HG02973 (cell line): ENCODE measurements at regions not wholly inside any gene's neighbourhood (a gene's known extent, or its start where the extent isn't known, plus 50 kb on each side); places are given as distances from the start of the nearest gene placed in this dataset.
"Not testable (repeated sequence)": the region's sequence is repeated elsewhere in the genome, so short reads cannot be mapped to it uniquely, and the experiment has no call there.

Source experiments
- ATAC-seq: cut with Tn5 transposase; IDR thresholded peaks from one replicate; pipeline ENCODE4 v1.9.1; 2021; ENCODE audit warnings: moderate library complexity; ENCODE audit not compliant: unreplicated experiment

- no peak for ATAC-seq
Measured at GRCh38 chr7:12979181-12979580, 291.7 kb downstream of the ARL4A start.

DNA sequence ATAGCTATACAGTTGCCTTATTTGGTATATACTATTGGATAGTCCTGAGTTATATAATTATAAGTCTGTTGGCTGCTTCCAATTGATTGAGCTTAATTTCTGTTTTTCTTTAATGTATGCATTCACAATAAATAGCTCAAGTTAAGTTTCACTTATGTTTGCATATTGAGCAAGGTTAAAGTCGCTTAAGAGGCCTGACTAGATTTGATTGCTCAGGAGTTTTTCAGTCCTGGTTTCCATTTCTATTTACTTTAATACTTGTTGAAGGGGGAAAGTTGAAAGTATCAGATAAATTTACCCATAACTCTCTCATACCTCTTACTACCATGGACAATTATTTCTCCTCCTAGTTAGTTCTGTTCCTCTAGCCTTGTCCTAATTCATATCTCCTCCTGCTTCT, 294.7 kb downstream of the ARL4A start:
- no peak for ATAC-seq

DNA sequence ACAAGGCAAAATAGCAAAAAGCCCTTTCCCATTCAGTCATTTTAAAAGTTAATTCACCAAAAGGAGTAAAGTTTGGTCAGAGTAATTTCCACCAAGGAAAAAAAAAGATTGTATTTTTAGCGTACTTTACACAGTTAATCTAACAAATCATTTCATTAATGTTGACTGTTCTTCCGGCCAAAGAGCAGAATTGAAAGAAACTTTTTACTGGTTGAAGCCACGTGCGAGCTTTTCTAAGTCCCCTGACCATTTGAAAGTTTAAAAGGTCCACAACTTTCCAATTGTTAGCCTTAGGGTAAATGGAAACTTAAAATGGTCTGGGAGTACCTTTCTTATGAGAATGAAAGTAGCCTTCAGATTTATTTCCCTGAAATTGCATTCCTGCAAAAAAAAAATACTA, 296.7 kb downstream of the ARL4A start:
- no peak for ATAC-seq

GRCh38 chr7:12985228-12985627, 297.8 kb downstream of the ARL4A start:
- no peak for ATAC-seq

DNA sequence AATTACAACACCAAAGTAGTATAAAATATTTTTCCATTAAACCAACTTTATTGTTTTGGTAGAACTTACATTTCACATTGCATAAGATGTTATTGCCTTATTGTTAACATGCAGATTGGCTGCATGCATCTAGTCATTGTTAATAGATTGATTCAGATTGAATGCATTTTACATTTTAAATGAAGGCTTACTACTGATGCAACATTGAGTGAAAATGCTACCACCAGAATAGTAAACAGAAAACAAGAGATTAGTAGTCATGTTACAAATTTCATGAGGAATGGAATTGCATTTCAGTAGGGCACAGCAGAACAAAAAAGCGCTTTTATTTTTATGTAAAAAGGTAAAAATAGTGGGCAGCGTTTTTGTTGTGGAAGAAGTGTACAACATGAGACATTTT, 298.3 kb downstream of the ARL4A start:
- ATAC-seq, result no peak

DNA sequence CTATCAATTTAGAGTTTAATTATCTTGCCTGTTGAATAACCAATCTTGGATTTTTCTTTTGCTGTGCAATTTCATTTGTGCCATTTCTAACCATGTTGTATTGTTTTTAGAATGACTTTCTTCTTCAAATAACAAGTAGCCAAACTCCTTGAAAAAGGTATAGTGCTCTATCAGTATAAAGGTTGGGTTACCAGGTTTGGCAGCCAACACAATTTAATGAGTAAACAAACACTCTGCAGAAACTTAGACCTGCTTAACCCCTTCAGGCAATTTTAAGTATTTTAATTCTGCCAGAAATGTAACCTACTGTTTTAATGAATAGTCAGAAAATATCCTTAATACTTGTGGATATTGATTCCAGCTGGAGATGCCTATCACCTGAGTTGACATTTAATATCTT, 299.8 kb downstream of the ARL4A start:
- ATAC-seq, result no peak

- no peak for ATAC-seq
Measured at GRCh38 chr7:12990440-12990839, 303.0 kb downstream of the ARL4A start.

DNA sequence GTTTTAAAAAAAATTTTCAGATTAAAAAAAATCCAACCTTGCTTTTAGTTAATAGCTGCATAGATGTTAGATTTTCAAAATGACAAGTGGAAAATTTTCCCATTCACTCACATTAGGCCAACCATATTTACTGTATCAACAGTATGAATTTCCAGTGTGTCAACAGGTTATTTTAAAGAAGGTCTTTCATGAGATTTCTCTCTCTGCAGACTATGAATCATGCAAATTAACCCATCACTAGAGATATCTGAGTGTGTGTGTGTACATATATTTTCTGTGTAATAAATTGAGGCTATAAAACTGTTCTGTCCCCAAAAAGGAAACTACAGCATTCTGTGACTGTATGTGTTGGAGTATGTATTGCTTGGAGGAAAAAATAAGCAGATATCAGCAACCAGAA, 305.6 kb downstream of the ARL4A start:
- ATAC-seq, result no peak

DNA sequence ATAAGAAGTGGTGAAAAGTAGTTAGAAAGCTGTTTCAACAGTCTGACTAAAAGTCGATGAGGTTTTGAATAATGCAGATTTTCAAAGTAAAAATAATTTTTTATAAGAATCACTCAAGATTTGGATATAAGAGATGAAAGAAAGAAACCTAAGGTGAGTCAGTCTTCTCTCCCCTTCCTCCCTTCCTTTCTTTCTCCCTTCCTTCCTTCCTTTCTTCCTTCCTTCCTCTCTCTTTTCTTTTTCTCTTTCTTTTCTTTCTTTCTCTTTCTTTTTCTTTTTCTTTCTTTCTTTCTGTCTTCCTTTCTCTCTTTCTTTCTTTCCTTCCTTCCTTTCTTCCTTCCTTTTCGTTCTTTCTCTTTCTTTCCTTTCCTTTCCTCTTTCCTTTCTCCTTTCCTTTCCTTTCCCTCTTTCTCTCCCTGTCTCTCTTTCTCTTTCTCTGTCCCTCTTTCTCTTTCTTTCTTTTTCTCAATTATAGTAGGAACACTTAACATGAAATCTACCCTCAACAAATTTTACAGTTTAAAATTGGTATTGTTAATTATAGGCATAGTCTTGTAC, 308.6 kb downstream of the ARL4A start:
- ATAC-seq, result no peak

- no peak for ATAC-seq
Measured at GRCh38 chr7:13007331-13007730, 319.9 kb downstream of the ARL4A start.

GRCh38 chr7:13009517-13009916, 322.1 kb downstream of the ARL4A start:
- no peak for ATAC-seq

GRCh38 chr7:13014011-13014410, 326.6 kb downstream of the ARL4A start:
- no peak for ATAC-seq

DNA sequence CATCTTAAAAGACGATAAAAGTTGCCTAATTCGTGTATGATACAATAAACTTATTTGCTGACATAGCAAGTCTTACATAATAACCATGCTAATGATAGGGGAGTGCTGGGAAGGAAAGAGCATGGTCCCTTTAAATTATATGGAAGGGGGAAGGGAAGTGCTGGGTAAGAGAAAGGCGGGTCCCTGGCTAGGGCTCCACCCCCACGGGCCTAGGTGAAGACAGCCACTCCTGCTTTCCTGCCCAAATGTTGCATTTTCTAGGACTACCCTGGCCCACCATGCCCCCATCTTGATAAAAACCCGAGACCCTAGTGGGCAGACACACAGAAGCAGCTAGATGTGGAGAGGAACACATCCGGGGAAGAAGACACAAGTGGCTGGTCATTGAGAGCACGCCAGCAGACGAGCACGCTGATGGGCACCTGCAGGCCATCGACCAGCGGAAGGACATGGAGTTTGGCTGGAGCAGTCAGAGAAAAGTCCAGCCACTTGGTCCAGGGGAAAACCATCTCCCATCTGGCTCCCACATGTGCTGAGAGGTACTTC, 328.7 kb downstream of the ARL4A start:
- ATAC-seq, result no peak

- ATAC-seq, result no peak
Measured at GRCh38 chr7:13016592-13017332, 329.3 kb downstream of the ARL4A start.

GRCh38 chr7:13017333-13017857, 330.0 kb downstream of the ARL4A start:
- ATAC-seq, result no peak

GRCh38 chr7:13017881-13018280, 330.4 kb downstream of the ARL4A start:
- no peak for ATAC-seq

DNA sequence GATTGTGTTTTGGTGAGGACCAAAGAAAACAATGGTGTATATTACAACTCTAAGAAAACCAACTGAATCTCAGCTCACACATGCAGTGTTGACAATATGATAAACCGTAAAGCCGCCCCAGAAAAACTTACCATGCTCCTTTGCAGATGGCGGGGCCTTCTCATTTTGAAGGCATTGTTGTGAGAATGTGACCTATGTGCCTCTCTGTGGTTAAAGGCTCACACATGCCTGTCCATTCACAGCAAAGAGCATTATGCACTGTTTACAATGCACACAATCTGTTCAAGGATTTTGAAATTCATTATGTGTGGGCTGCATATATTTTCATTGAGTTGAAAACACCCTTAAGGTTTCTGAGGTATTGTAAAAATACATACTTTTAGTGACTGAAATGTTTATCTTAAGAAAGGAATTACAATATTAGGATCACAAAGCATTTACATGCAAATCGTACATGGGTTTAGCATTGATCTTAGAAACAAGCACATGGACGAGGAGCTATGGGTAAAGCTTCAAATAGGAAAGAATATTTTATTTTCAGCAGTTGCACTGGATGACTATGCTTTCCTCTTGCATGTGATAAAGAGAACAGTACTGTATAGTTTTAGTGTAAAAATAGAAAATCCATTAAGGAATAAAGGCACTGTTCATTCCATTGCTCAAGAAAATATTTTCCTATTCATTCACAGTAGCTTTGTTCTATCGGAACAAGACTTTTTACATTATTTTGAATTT, 334.3 kb downstream of the ARL4A start:
- no peak for ATAC-seq

- ATAC-seq, result no peak
Measured at GRCh38 chr7:13024121-13024674, 336.8 kb downstream of the ARL4A start.

DNA sequence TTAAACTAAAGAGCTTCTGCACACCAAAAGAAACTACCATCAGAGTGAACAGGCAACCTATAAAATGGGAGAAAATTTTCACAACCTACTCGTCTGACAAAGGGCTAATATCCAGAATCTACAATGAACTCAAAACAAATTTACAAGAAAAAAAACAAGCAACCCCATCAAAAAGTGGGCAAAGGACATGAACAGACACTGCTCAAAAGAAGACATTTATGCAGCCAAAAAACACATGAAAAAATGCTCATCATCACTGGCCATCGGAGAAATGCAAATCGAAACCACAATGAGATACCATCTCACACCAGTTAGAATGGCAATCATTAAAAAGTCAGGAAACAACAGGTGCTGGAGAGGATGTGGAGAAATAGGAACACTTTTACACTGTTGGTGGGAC, 337.6 kb downstream of the ARL4A start:
- not testable (repeated sequence) for ATAC-seq

GRCh38 chr7:13027321-13027720, 339.9 kb downstream of the ARL4A start:
- no peak for ATAC-seq

DNA sequence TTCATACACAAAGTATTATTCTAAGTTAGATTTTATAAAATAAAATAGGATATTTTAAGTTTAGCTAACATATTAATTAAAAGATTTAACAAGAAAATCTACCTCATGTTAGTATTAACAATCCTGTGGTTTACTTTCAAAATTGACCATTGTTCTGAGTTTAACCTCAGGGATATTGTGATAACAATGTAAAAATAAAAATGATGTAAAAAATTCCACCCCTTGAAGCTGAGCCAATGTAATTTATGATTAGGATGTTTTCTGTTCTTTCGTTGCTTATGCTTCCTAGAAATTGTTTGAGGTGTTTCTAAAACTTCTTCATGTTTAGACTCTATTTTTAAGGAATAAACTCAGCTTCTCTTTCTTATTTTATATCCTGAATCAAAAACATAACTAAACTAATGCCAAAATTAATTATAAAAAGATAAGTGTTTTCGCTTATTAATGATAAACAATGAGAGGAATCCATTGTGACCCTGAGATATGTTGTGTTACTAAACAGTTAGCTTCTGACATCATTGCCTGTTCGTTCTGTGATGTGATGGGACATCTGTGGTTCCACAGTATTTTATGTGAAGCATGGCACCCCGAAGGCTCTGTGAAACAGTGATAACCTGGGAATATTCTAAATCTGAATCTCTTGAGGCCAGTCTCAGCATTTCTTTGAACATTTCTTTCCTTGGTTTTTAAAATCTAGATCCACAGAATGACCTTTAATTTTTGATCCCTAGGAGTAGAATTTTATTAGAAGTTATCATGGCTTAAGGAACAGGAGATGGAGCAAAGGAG, 340.8 kb downstream of the ARL4A start:
- ATAC-seq, result no peak
